ENCODE measurements at regions not wholly inside any gene's neighbourhood (a gene's known extent, or its start where the extent isn't known, plus 50 kb on each side); places are given as distances from the start of the nearest gene placed in this dataset.

DNA sequence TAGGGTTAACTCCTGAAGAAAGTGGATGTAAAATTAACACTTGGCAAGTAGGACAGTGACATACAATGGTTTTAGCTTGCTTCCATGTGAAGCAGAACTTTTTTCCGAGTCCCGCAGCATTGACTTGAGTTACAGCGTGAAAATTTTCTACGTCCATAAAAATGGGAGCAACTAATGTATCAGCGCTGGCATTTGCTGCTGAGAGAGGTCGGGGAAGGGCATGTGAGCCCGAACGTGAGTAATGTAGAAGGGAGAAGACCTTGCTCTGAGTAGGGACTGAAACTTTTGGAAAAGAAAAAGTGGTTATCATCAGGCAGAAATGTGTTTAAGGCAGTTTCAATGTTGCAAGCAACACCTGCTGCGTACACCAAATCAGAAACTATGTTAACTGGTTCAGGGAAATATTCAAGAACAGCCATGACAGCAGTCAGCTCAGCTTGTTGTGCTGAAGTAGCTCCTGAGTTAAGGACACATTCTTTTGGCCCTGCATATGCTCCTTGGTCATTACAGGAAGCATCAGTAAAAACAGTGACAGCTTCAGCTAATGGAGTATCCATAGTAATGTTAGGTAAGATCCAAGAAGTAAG, 70.9 kb upstream of the ARL4D start:
- H3K27me3 ChIP-seq (ENCODE audit: control insufficient read depth in 1 of 2, insufficient read depth in 1 of 2, low read length in 2 of 2) = peaks cover 0 to 5% of the 10 kb centered on the region in 2 experiments
- H3K9ac ChIP-seq (ENCODE audit: low read length) = no peak overlapping the region
- WGBS = 89% methylated on average over 9 of the region's 9 CpGs
- no peak overlapping the region for H4K91ac ChIP-seq (ENCODE audit: low read length)
- no peak overlapping the region for H3K27ac ChIP-seq (ENCODE audit: low read length, poor library complexity, severe bottlenecking)
- H2AFZ ChIP-seq (ENCODE audit: low read depth, low read length) = no peak overlapping the region
- H3K4me3 ChIP-seq (ENCODE audit: insufficient read depth in 1 of 2, low read depth in 1 of 2, low read length in 2 of 2) = peak overlapping the region in 1 of 2 experiments; percentile 3
- H3K4me1 ChIP-seq (ENCODE audit: control insufficient read depth, insufficient read depth, low read depth, low read length) = peaks cover 3% of the 10 kb centered on the region
- no peaks in the 10 kb centered on the region for H3K9me3 ChIP-seq (ENCODE audit: control insufficient read depth, low read length)
- no peak overlapping the region for H2AK5ac ChIP-seq (ENCODE audit: low read length, severe bottlenecking)
- H2BK5ac ChIP-seq (ENCODE audit: low read depth, low read length, poor library complexity, severe bottlenecking) = no peak overlapping the region
- no peaks in the 10 kb centered on the region for H3K79me1 ChIP-seq (replicated peaks; ENCODE audit: low read length, poor library complexity, severe bottlenecking)
- H2BK12ac ChIP-seq (ENCODE audit: low read length in 2 of 2) = no peak overlapping the region
- H2BK15ac ChIP-seq (ENCODE audit: low read depth, poor library complexity, severe bottlenecking) = no peak overlapping the region
- H3K36me3 ChIP-seq (ENCODE audit: control insufficient read depth in 1 of 2, insufficient read depth in 2 of 2, low read depth in 1 of 2, low read length in 2 of 2) = no peaks in the 10 kb centered on the region
- no peak overlapping the region for H3K4me2 ChIP-seq (ENCODE audit: low read length, poor library complexity, severe bottlenecking)
- no peak overlapping the region for H2BK120ac ChIP-seq (ENCODE audit: low read depth, low read length)
- H3K23ac ChIP-seq (ENCODE audit: low read length in 2 of 2) = no peak overlapping the region
- no peak overlapping the region for H3K18ac ChIP-seq (ENCODE audit: low read depth in 1 of 2, low read length in 2 of 2)
- no peak overlapping the region for H3K4ac ChIP-seq (ENCODE audit: low read depth in 1 of 2, low read length in 2 of 2)
- no peak for DNase-seq
- H4K8ac ChIP-seq (ENCODE audit: low read length) = no peak overlapping the region
- H3K14ac ChIP-seq (ENCODE audit: low read length in 2 of 2) = no peak overlapping the region

DNA sequence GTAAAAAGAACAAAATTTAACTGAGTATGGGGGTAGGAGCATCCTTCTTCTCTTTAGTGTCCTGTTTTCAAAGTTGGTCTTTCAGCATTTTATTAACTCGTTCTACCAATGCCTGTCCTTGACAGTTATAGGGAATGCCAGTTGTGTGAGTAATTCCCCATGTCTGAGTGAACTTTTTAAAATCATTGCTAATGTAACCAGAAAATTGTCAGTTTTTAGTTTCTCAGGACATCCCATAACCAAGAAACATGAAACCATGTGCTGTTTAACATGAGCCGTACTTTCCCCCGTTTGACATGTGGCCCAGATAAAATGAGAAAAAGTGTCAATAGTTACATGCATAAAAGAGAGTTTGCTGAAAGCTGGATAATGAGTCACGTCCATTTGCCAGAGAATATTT, 71.4 kb upstream of the ARL4D start:
- DNase-seq = no peak
- Histone ChIP-seq H3K23ac (ENCODE audit: low read length in 2 of 2) (no peak overlapping the region), H4K91ac (ENCODE audit: low read length) (no peak overlapping the region)

DNA sequence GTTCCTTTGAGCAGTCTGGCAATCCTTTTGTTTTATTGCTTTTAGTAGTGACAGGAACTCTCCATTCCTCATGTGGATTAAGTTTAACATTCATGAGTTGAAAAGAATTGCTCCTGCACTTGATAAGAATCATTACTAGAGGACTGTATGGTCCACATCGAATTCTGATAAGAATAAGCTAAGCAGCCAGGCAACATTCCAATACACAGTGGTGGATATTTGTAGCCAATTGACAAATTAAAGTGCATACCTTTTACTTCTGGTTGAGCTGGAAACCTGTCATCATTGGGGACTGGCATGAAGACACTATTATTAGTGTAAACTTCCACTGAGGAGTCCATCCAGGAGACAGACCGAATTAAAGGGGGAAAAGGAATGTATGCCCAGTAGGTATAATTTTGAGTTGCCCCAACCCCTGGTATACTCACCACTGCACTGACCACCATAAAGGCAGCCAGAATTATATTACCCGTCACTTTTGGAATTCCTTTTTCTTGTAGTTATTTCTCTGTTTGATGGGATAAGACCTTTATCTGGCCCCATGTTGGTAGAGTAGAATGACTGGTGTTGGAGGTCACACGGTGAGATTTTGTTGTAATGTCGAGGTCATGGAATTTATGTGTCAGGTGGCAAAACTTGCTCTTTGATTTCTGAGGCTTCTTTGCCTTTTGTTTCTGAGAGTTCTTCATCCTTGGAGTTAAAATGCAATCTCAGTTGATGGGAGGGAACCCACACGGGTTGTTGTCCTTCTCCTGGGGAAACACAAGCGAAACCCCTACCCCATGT, 72.1 kb upstream of the ARL4D start:
- H2BK15ac ChIP-seq (ENCODE audit: low read depth, poor library complexity, severe bottlenecking) = no peak overlapping the region
- H2BK120ac ChIP-seq (ENCODE audit: low read depth, low read length) = no peak overlapping the region
- H3K9me3 ChIP-seq (ENCODE audit: control insufficient read depth, low read length) = no peaks in the 10 kb centered on the region
- no peak overlapping the region for H2AK5ac ChIP-seq (ENCODE audit: low read length, severe bottlenecking)
- peaks cover 0 to 5% of the 10 kb centered on the region in 2 experiments for H3K27me3 ChIP-seq (ENCODE audit: control insufficient read depth in 1 of 2, insufficient read depth in 1 of 2, low read length in 2 of 2)
- 80% methylated on average over 5 of the region's 7 CpGs for WGBS
- no peak overlapping the region for H4K91ac ChIP-seq (ENCODE audit: low read length)
- H2AFZ ChIP-seq (ENCODE audit: low read depth, low read length) = no peak overlapping the region
- H3K4ac ChIP-seq (ENCODE audit: low read depth in 1 of 2, low read length in 2 of 2) = no peak overlapping the region
- H3K18ac ChIP-seq (ENCODE audit: low read depth in 1 of 2, low read length in 2 of 2) = no peak overlapping the region
- H4K8ac ChIP-seq (ENCODE audit: low read length) = no peak overlapping the region
- no peak overlapping the region for H3K4me2 ChIP-seq (ENCODE audit: low read length, poor library complexity, severe bottlenecking)
- no peak overlapping the region for H3K23ac ChIP-seq (ENCODE audit: low read length in 2 of 2)
- H3K36me3 ChIP-seq (ENCODE audit: control insufficient read depth in 1 of 2, insufficient read depth in 2 of 2, low read depth in 1 of 2, low read length in 2 of 2) = no peaks in the 10 kb centered on the region
- H2BK5ac ChIP-seq (ENCODE audit: low read depth, low read length, poor library complexity, severe bottlenecking) = no peak overlapping the region
- no peak overlapping the region for H3K27ac ChIP-seq (ENCODE audit: low read length, poor library complexity, severe bottlenecking)
- peaks cover 3% of the 10 kb centered on the region for H3K4me1 ChIP-seq (ENCODE audit: control insufficient read depth, insufficient read depth, low read depth, low read length)
- DNase-seq = no peak
- no peak overlapping the region for H3K14ac ChIP-seq (ENCODE audit: low read length in 2 of 2)
- no peak overlapping the region for H2BK12ac ChIP-seq (ENCODE audit: low read length in 2 of 2)
- H3K9ac ChIP-seq (ENCODE audit: low read length) = no peak overlapping the region
- no peaks in the 10 kb centered on the region for H3K79me1 ChIP-seq (replicated peaks; ENCODE audit: low read length, poor library complexity, severe bottlenecking)
- H3K4me3 ChIP-seq (ENCODE audit: insufficient read depth in 1 of 2, low read depth in 1 of 2, low read length in 2 of 2) = no peak overlapping the region

More for the DNA sequence above, 71.4 kb upstream of the ARL4D start:
- Histone ChIP-seq H2BK12ac (ENCODE audit: low read length in 2 of 2) (no peak overlapping the region), H2AFZ (ENCODE audit: low read depth, low read length) (no peak overlapping the region), H3K79me1 (replicated peaks; ENCODE audit: low read length, poor library complexity, severe bottlenecking) (no peaks in the 10 kb centered on the region), H3K4me3 (ENCODE audit: insufficient read depth in 1 of 2, low read depth in 1 of 2, low read length in 2 of 2) (peak overlapping the region in 1 of 2 experiments; percentile 3), H3K14ac (ENCODE audit: low read length in 2 of 2) (no peak overlapping the region), H3K36me3 (ENCODE audit: control insufficient read depth in 1 of 2, insufficient read depth in 2 of 2, low read depth in 1 of 2, low read length in 2 of 2) (no peaks in the 10 kb centered on the region), H2BK5ac (ENCODE audit: low read depth, low read length, poor library complexity, severe bottlenecking) (no peak overlapping the region), H3K27me3 (ENCODE audit: control insufficient read depth in 1 of 2, insufficient read depth in 1 of 2, low read length in 2 of 2) (peaks cover 0 to 5% of the 10 kb centered on the region in 2 experiments), H3K4me2 (ENCODE audit: low read length, poor library complexity, severe bottlenecking) (no peak overlapping the region), H2AK5ac (ENCODE audit: low read length, severe bottlenecking) (no peak overlapping the region), H3K9me3 (ENCODE audit: control insufficient read depth, low read length) (no peaks in the 10 kb centered on the region), H3K18ac (ENCODE audit: low read depth in 1 of 2, low read length in 2 of 2) (no peak overlapping the region), H3K4ac (ENCODE audit: low read depth in 1 of 2, low read length in 2 of 2) (no peak overlapping the region), H4K8ac (ENCODE audit: low read length) (no peak overlapping the region), H2BK120ac (ENCODE audit: low read depth, low read length) (no peak overlapping the region), H2BK15ac (ENCODE audit: low read depth, poor library complexity, severe bottlenecking) (no peak overlapping the region), H3K4me1 (ENCODE audit: control insufficient read depth, insufficient read depth, low read depth, low read length) (peaks cover 3% of the 10 kb centered on the region), H3K9ac (ENCODE audit: low read length) (no peak overlapping the region), H3K27ac (ENCODE audit: low read length, poor library complexity, severe bottlenecking) (no peak overlapping the region)
- 84% methylated on average over 3 of the region's 4 CpGs for WGBS

DNA sequence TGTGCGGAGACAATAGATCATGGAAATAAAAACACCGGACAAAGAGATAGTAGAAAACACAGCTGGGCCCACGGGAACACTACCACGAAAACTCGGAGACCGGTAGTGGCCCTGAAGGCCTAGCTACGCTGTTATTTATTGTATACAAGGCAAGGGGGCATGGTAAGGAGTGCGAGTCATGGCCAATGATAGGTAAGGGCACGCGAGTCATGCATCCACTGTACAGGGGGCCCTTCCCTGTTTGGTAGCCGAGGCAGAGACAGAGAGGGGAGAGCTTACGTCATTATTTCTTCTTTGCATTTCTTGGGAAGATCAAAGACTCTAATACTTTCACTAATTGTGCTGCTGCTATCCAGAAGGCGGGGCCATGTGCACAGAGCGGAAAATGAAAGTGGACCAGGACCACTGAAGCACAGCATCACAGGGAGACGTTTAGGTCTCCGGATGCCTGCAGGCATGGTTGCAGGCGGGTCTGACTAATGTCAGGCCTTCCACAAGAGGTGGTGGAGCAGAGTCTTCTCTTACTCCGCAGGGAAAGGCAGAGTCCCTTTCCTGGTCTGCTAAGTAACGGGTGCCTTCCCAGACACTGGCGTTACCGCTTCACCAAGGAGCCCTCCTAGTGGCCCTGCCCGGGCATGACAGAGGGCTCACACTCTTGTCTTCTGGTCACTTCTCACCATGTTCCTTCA, 74.4 kb upstream of the ARL4D start:
- Histone ChIP-seq H3K4ac (ENCODE audit: low read depth in 1 of 2, low read length in 2 of 2) (no peak overlapping the region), H2BK5ac (ENCODE audit: low read depth, low read length, poor library complexity, severe bottlenecking) (no peak overlapping the region), H3K4me3 (ENCODE audit: insufficient read depth in 1 of 2, low read depth in 1 of 2, low read length in 2 of 2) (no peak overlapping the region), H2BK120ac (ENCODE audit: low read depth, low read length) (no peak overlapping the region), H3K9ac (ENCODE audit: low read length) (no peak overlapping the region), H3K9me3 (ENCODE audit: control insufficient read depth, low read length) (no peaks in the 10 kb centered on the region), H3K14ac (ENCODE audit: low read length in 2 of 2) (no peak overlapping the region), H3K4me2 (ENCODE audit: low read length, poor library complexity, severe bottlenecking) (no peak overlapping the region), H3K79me1 (replicated peaks; ENCODE audit: low read length, poor library complexity, severe bottlenecking) (no peaks in the 10 kb centered on the region), H3K23ac (ENCODE audit: low read length in 2 of 2) (no peak overlapping the region), H3K4me1 (ENCODE audit: control insufficient read depth, insufficient read depth, low read depth, low read length) (peaks cover 3% of the 10 kb centered on the region), H4K8ac (ENCODE audit: low read length) (no peak overlapping the region), H3K27ac (ENCODE audit: low read length, poor library complexity, severe bottlenecking) (no peak overlapping the region), H4K91ac (ENCODE audit: low read length) (no peak overlapping the region), H3K27me3 (ENCODE audit: control insufficient read depth in 1 of 2, insufficient read depth in 1 of 2, low read length in 2 of 2) (peaks cover 0 to 3% of the 10 kb centered on the region in 2 experiments), H3K36me3 (ENCODE audit: control insufficient read depth in 1 of 2, insufficient read depth in 2 of 2, low read depth in 1 of 2, low read length in 2 of 2) (no peaks in the 10 kb centered on the region), H2BK12ac (ENCODE audit: low read length in 2 of 2) (no peak overlapping the region), H2AK5ac (ENCODE audit: low read length, severe bottlenecking) (no peak overlapping the region), H3K18ac (ENCODE audit: low read depth in 1 of 2, low read length in 2 of 2) (no peak overlapping the region), H2AFZ (ENCODE audit: low read depth, low read length) (no peak overlapping the region), H2BK15ac (ENCODE audit: low read depth, poor library complexity, severe bottlenecking) (no peak overlapping the region)
- WGBS = 81% methylated on average over 21 of the region's 22 CpGs
- DNase-seq = peak; percentile 17

All from mesenchymal stem cell (in vitro differentiated cells and primary cell).